ENCODE measurements at regions not wholly inside any gene's neighbourhood (a gene's known extent, or its start where the extent isn't known, plus 50 kb on each side); places are given as distances from the start of the nearest gene placed in this dataset.

DNA sequence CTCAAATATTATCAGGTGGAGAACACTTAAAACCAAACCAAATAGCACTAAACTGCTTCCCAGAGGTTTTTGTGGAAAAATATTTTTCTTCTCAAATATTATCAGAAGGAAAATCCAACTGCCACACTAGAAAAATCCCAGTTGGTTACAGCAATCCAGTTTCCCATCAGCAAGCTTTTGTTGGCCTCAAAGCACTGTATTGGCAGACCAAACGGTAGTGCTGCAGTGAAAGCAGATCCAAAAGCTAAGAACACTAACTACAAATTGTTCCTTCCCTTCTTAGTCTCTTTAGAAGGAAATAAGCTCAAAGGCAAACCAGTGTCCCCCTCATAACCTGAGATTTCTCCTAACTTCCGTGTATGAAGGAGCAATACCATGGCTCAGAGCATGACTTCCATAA, 105.3 kb downstream of the TRIM36 start:
- TF ChIP-seq, protein P1, sequence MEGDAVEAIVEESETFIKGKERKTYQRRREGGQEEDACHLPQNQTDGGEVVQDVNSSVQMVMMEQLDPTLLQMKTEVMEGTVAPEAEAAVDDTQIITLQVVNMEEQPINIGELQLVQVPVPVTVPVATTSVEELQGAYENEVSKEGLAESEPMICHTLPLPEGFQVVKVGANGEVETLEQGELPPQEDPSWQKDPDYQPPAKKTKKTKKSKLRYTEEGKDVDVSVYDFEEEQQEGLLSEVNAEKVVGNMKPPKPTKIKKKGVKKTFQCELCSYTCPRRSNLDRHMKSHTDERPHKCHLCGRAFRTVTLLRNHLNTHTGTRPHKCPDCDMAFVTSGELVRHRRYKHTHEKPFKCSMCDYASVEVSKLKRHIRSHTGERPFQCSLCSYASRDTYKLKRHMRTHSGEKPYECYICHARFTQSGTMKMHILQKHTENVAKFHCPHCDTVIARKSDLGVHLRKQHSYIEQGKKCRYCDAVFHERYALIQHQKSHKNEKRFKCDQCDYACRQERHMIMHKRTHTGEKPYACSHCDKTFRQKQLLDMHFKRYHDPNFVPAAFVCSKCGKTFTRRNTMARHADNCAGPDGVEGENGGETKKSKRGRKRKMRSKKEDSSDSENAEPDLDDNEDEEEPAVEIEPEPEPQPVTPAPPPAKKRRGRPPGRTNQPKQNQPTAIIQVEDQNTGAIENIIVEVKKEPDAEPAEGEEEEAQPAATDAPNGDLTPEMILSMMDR (IDR thresholded peaks at IDR 0.05): no peak
- TF ChIP-seq POLR2A (IDR thresholded peaks at IDR 0.05): no peak
